Right cardiac atrium (tissue), 5 donors: ENCODE measurements at regions not wholly inside any gene's neighbourhood (a gene's known extent, or its start where the extent isn't known, plus 50 kb on each side); places are given as distances from the start of the nearest gene placed in this dataset.
"Not testable (repeated sequence)": the region's sequence is repeated elsewhere in the genome, so short reads cannot be mapped to it uniquely, and the experiment has no call there.

Experiments used
- ATAC-seq, 2 donors: fragments of 200-7000 bp; cut with Tn5 transposase; one replicate each; pipeline versions ENCODE4 v1.8.0 to v1.9.1; 2020; ENCODE audit warnings: moderate library complexity in 2 of 2, mild to moderate bottlenecking in 1 of 2
- DNase-seq, 3 donors: peaks; one replicate each; pipeline ENCODE4 v3.0.0-alpha.2; 2020
- H3K27ac ChIP-seq: one replicate; pipeline ENCODE4 v1.5.1; 2013; ENCODE audit warnings: mild to moderate bottlenecking, low read length, control low read depth, moderate library complexity
- H3K27me3 ChIP-seq: one replicate; pipeline ENCODE4 v1.6.1; 2013; ENCODE audit not compliant: control insufficient read depth, insufficient read depth
- H3K4me1 ChIP-seq: one replicate; pipeline ENCODE4 v1.6.1; 2013; ENCODE audit warnings: low read length; ENCODE audit not compliant: control insufficient read depth, insufficient read depth
- H3K4me3 ChIP-seq: one replicate; pipeline ENCODE4 v1.5.1; 2013; ENCODE audit warnings: low read length, control low read depth
- H3K9me3 ChIP-seq: one replicate; pipeline ENCODE4 v1.6.1; 2013; ENCODE audit warnings: low read length; ENCODE audit not compliant: control insufficient read depth
- WGBS: extraction: QIAGEN DNeasy Blood & Tissue Kit; methylation state at CpG from one replicate; pipeline ENCODE4 v1.1.7; 2013; 5-methylcytosine and 5-hydroxymethylcytosine counted together
- intact Hi-C, 4 donors: fragments of 100-400 bp; cut with DNase I; formaldehyde crosslinking; loops; one replicate each; pipeline versions ENCODE4 v1.11.0 to v1.14.0; 2022 to 2023
- donor health status: healthy with polysubstance abuse.
- donor health status: DM: no; HTN: yes; CAD: no.
- donor health status: DM: no; HTN: no; CAD: no.
- donor health status: DM: no; HTN: yes; CAD: no; lungs with severe emphysema.
- donor health status: DM: yes; HTN: yes; CAD: no.

- no peak overlapping the region for H3K27ac ChIP-seq
- H3K4me1 ChIP-seq: no peaks in the 10 kb centered on the region
- ATAC-seq (no peak), DNase-seq (no peak)
- intact Hi-C loops: no loop called here
- no peaks in the 10 kb centered on the region for H3K9me3 ChIP-seq
- no peaks in the 10 kb centered on the region for H3K27me3 ChIP-seq
- 74% methylated on average over 3 of the region's 3 CpGs for WGBS
- H3K4me3 ChIP-seq: no peak overlapping the region
These were observed 72.3 kb upstream of the SSTR4 start for GRCh38 chr20:22962567-22963439.

- ATAC-seq (no peak), DNase-seq (no peak)
- Histone ChIP-seq H3K9me3 (no peaks in the 10 kb centered on the region), H3K27me3 (no peaks in the 10 kb centered on the region), H3K27ac (no peak overlapping the region), H3K4me1 (no peaks in the 10 kb centered on the region), H3K4me3 (no peak overlapping the region)
- intact Hi-C loops: no loop called here
- 84% methylated on average over 3 of the region's 3 CpGs for WGBS
These were observed 71.5 kb upstream of the SSTR4 start for GRCh38 chr20:22963581-22963980.

- intact Hi-C loops: no loop called here
- WGBS: 82% methylated on average over 4 of the region's 4 CpGs
- no peak for ATAC-seq
These were observed 68.2 kb upstream of the SSTR4 start for GRCh38 chr20:22966787-22967464.

GRCh38 chr20:22967706-22968105 is 67.4 kb upstream of the SSTR4 start:
- DNase-seq, ATAC-seq, H3K27me3 ChIP-seq, H3K27ac ChIP-seq, H3K4me3 ChIP-seq, H3K4me1 ChIP-seq, H3K9me3 ChIP-seq, intact Hi-C loops: not testable (repeated sequence)
- WGBS: 66% methylated on average over 2 of the region's 2 CpGs

More at GRCh38 chr20:22966787-22967464, 68.2 kb upstream of the SSTR4 start:
- Histone ChIP-seq H3K4me1 (no peaks in the 10 kb centered on the region), H3K9me3 (no peaks in the 10 kb centered on the region), H3K27ac (no peak overlapping the region), H3K27me3 (no peaks in the 10 kb centered on the region), H3K4me3 (no peak overlapping the region)
- DNase-seq: no peak

GRCh38 chr20:22969031-22969430 is 66.1 kb upstream of the SSTR4 start:
- H3K27me3 ChIP-seq, H3K4me1 ChIP-seq, H3K4me3 ChIP-seq, intact Hi-C loops, H3K9me3 ChIP-seq, DNase-seq, H3K27ac ChIP-seq, ATAC-seq: not testable (repeated sequence)
- WGBS: 92% methylated on average over 1 of the region's 1 CpG

GRCh38 chr20:22971077-22971476 is 64.0 kb upstream of the SSTR4 start:
- H3K27ac ChIP-seq, intact Hi-C loops, H3K4me3 ChIP-seq, H3K4me1 ChIP-seq, H3K9me3 ChIP-seq, H3K27me3 ChIP-seq, ATAC-seq, DNase-seq: not testable (repeated sequence)
- 62% methylated on average over 2 of the region's 2 CpGs for WGBS

GRCh38 chr20:22974354-22974753 is 60.8 kb upstream of the SSTR4 start:
- 15% methylated on average over 1 of the region's 1 CpG for WGBS
- Histone ChIP-seq H3K9me3 (no peaks in the 10 kb centered on the region), H3K27me3 (no peaks in the 10 kb centered on the region), H3K27ac (no peak overlapping the region), H3K4me1 (peaks cover 4% of the 10 kb centered on the region), H3K4me3 (no peak overlapping the region)
- DNase-seq (no peak), ATAC-seq (no peak)
- intact Hi-C loops: no loop called here

- Histone ChIP-seq H3K4me3 (no peak overlapping the region), H3K4me1 (peaks cover 4% of the 10 kb centered on the region), H3K27me3 (peaks cover 3% of the 10 kb centered on the region), H3K27ac (no peak overlapping the region), H3K9me3 (no peaks in the 10 kb centered on the region)
- intact Hi-C loops: no loop called here
- 21% methylated on average over 4 of the region's 4 CpGs for WGBS
- ATAC-seq: peak; percentile 89 to 93
- DNase-seq: peak in 2 of 3 donors; percentile 35 to 54
These were observed 57.9 kb upstream of the SSTR4 start for GRCh38 chr20:22977047-22977785.

GRCh38 chr20:22984008-22984407 is 51.1 kb upstream of the SSTR4 start:
- DNase-seq (no peak), ATAC-seq (peak in 1 of 2 donors; percentile 53)
- Histone ChIP-seq H3K27ac (peak overlapping the region; percentile 55), H3K4me1 (no peaks in the 10 kb centered on the region), H3K4me3 (no peak overlapping the region), H3K27me3 (peaks cover 3% of the 10 kb centered on the region), H3K9me3 (no peaks in the 10 kb centered on the region)
- intact Hi-C loops: no loop called here
- 56% methylated on average over 4 of the region's 4 CpGs for WGBS

- peak in 1 of 2 donors; percentile 79 for ATAC-seq
- no peaks in the 10 kb centered on the region for H3K9me3 ChIP-seq
- H3K4me3 ChIP-seq: no peak overlapping the region
- intact Hi-C loops: no loop called here
- H3K27me3 ChIP-seq: peaks cover 3% of the 10 kb centered on the region
- H3K27ac ChIP-seq: peak overlapping the region; percentile 55
- DNase-seq: peak in 2 of 3 donors; percentile 50 to 56
- 53% methylated on average over 8 of the region's 8 CpGs for WGBS
- H3K4me1 ChIP-seq: no peaks in the 10 kb centered on the region
These were observed 50.5 kb upstream of the SSTR4 start for GRCh38 chr20:22984606-22985005.
